HL-60 (cell line): ENCODE measurements at regions not wholly inside any gene's neighbourhood (a gene's known extent, or its start where the extent isn't known, plus 50 kb on each side); places are given as distances from the start of the nearest gene placed in this dataset.

Experiments
- DNase-seq, 2 experiments: peaks; one replicate each; pipeline ENCODE4 v3.0.0-alpha.2; 2010 to 2020; ENCODE audit warnings: low read depth in 1 of 2, low spot score in 1 of 2
- H3K27ac ChIP-seq: fragments of 250-450 bp; sonication (Bioruptor Pico); replicated peaks from 2 replicates; pipeline ENCODE4 v1.5.1; 2020; ENCODE audit warnings: mild to moderate bottlenecking, moderate library complexity
- H3K27me3 ChIP-seq: fragments of 250-450 bp; sonication (Bioruptor Pico); 2 replicates; pipeline ENCODE4 v1.5.1; 2021; ENCODE audit warnings: mild to moderate bottlenecking, moderate library complexity; ENCODE audit not compliant: insufficient read depth, poor library complexity, severe bottlenecking
- H3K4me3 ChIP-seq: replicated peaks from 2 replicates; pipeline ENCODE4 v1.5.1; 2011; ENCODE audit warnings: mild to moderate bottlenecking, control low read depth, low read length; ENCODE audit not compliant: insufficient read depth
- GABPA ChIP-seq: IDR thresholded peaks from 2 replicates; pipeline ENCODE4 v1.6.1; 2012; ENCODE audit warnings: low read depth
- POLR2AphosphoS5 ChIP-seq: IDR thresholded peaks from 2 replicates; pipeline ENCODE4 v1.6.1; 2012; ENCODE audit warnings: low read depth
- SPI1 ChIP-seq: IDR thresholded peaks from 2 replicates; pipeline ENCODE4 v1.6.1; 2012; ENCODE audit warnings: low read depth, mild to moderate bottlenecking, borderline replicate concordance
- TF ChIP-seq, protein P1 (sequence below): IDR thresholded peaks from 2 replicates; pipeline ENCODE4 v1.6.1; 2012; ENCODE audit warnings: low read depth; ENCODE audit not compliant: insufficient replicate concordance
- TF ChIP-seq, protein P2 (sequence below): IDR thresholded peaks from one replicate; pipeline ENCODE4 v1.5.1; 2011; ENCODE audit warnings: low read length, control low read depth, inconsistent platforms; ENCODE audit not compliant: insufficient read depth

DNA sequence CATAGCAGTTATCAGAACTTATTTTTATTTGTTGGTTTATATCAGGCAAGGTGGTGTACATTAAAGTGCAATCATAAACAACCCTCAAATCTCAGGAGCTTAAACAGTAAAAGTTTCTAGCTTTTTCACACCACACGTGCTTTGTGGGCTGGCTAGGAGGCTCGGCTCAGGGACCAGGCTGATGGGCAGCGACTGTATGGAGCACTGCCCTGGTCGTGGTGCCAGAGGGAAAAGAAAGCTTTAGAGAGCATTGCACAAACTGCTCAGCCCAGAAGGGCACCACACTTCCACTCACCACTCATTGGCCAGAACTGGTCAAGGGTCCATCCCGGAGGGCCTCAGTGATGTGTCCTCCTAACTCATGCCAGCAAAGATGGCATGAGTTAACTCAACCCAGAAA is 123.2 kb downstream of the AQP9 start:
- TF ChIP-seq POLR2AphosphoS5 (no peak), GABPA (no peak), SPI1 (no peak)
- TF ChIP-seq, protein P1, sequence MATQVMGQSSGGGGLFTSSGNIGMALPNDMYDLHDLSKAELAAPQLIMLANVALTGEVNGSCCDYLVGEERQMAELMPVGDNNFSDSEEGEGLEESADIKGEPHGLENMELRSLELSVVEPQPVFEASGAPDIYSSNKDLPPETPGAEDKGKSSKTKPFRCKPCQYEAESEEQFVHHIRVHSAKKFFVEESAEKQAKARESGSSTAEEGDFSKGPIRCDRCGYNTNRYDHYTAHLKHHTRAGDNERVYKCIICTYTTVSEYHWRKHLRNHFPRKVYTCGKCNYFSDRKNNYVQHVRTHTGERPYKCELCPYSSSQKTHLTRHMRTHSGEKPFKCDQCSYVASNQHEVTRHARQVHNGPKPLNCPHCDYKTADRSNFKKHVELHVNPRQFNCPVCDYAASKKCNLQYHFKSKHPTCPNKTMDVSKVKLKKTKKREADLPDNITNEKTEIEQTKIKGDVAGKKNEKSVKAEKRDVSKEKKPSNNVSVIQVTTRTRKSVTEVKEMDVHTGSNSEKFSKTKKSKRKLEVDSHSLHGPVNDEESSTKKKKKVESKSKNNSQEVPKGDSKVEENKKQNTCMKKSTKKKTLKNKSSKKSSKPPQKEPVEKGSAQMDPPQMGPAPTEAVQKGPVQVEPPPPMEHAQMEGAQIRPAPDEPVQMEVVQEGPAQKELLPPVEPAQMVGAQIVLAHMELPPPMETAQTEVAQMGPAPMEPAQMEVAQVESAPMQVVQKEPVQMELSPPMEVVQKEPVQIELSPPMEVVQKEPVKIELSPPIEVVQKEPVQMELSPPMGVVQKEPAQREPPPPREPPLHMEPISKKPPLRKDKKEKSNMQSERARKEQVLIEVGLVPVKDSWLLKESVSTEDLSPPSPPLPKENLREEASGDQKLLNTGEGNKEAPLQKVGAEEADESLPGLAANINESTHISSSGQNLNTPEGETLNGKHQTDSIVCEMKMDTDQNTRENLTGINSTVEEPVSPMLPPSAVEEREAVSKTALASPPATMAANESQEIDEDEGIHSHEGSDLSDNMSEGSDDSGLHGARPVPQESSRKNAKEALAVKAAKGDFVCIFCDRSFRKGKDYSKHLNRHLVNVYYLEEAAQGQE: no peak
- TF ChIP-seq, protein P2, sequence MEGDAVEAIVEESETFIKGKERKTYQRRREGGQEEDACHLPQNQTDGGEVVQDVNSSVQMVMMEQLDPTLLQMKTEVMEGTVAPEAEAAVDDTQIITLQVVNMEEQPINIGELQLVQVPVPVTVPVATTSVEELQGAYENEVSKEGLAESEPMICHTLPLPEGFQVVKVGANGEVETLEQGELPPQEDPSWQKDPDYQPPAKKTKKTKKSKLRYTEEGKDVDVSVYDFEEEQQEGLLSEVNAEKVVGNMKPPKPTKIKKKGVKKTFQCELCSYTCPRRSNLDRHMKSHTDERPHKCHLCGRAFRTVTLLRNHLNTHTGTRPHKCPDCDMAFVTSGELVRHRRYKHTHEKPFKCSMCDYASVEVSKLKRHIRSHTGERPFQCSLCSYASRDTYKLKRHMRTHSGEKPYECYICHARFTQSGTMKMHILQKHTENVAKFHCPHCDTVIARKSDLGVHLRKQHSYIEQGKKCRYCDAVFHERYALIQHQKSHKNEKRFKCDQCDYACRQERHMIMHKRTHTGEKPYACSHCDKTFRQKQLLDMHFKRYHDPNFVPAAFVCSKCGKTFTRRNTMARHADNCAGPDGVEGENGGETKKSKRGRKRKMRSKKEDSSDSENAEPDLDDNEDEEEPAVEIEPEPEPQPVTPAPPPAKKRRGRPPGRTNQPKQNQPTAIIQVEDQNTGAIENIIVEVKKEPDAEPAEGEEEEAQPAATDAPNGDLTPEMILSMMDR: no peak
- no peak overlapping the region for H3K27ac ChIP-seq
- no peaks in the 10 kb centered on the region for H3K27me3 ChIP-seq
- no peak overlapping the region for H3K4me3 ChIP-seq
- no peak for DNase-seq

- no peak for TF ChIP-seq SPI1
- no peak for TF ChIP-seq GABPA
- DNase-seq: no peak
- no peak overlapping the region for H3K4me3 ChIP-seq
- H3K27ac ChIP-seq: no peak overlapping the region
- no peaks in the 10 kb centered on the region for H3K27me3 ChIP-seq
These were observed 126.1 kb downstream of the AQP9 start for GRCh38 chr15:58264053-58264971.

DNA sequence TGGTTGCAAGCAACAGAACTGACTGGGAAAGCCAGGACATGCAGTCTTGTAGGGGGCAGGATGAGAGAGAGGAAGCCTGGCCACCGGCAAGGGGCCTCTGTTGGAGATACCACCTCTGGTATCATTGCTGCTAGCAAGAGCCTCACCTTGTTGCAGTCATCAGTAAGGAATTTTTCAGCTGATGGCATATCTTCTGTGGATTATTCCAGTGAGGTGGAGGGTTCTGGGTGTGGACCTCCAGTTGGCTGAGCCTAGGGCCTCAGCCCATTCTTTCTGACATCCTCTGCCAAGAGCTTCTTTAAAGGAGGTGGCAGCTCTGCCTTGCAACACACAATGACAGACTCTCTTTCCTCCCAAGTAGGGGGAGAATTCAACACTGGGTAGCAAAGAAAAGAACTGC is 128.9 kb downstream of the AQP9 start:
- TF ChIP-seq, protein P1: no peak
- TF ChIP-seq, protein P2: no peak
- no peak for TF ChIP-seq POLR2AphosphoS5
- no peak for TF ChIP-seq GABPA
- TF ChIP-seq SPI1: no peak
- DNase-seq: no peak
- Histone ChIP-seq H3K27me3 (no peaks in the 10 kb centered on the region), H3K27ac (no peak overlapping the region), H3K4me3 (no peak overlapping the region)

- no peak overlapping the region for H3K4me3 ChIP-seq
These were observed 130.6 kb downstream of the AQP9 start for GRCh38 chr15:58268746-58269267.

More at GRCh38 chr15:58268746-58269267, 130.6 kb downstream of the AQP9 start:
- no peak for DNase-seq
- TF ChIP-seq SPI1 (no peak), POLR2AphosphoS5 (no peak), GABPA (no peak)
- TF ChIP-seq, protein P1: no peak
- TF ChIP-seq, protein P2: no peak
- H3K27ac ChIP-seq: no peak overlapping the region
- H3K27me3 ChIP-seq: no peaks in the 10 kb centered on the region
